ENCODE measurements at regions not wholly inside any gene's neighbourhood (a gene's known extent, or its start where the extent isn't known, plus 50 kb on each side); places are given as distances from the start of the nearest gene placed in this dataset.

DNA sequence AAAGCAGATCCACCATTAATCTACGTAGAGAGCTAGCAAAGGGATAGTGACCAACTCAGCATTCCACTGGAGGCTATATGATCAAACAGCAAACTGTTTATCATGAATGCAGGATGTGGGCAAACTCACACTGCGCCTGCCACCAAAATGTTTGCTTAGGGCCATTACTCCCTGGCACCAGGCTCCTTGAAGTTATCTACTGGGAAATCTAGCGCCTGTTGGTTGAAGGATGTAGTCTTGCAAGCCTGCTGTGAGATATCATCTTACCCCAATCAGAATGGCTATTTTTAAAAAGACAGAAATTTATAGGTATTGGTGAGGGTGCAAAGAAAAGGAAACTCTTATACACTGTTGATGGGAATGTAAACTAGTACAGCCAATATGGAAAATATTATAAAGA lies 332.5 kb upstream of the RPS23 start:
- TF ChIP-seq CTCF (IDR thresholded peaks at IDR 0.05) (no peak), PHF8 (IDR thresholded peaks at IDR 0.05; ENCODE audit: borderline replicate concordance, low read depth) (no peak), JUNB (IDR thresholded peaks at IDR 0.05) (no peak), MAX (IDR thresholded peaks at IDR 0.05) (no peak), MYC (IDR thresholded peaks at IDR 0.05; ENCODE audit: borderline replicate concordance, low read length) (no peak), CHD2 (IDR thresholded peaks at IDR 0.05; ENCODE audit: low read length, partially characterized antibody) (no peak), RFX5 (IDR thresholded peaks at IDR 0.05) (no peak)
